ENCODE measurements at regions not wholly inside any gene's neighbourhood (a gene's known extent, or its start where the extent isn't known, plus 50 kb on each side); places are given as distances from the start of the nearest gene placed in this dataset.

GRCh38 chr5:167623354-167623753, 668.1 kb upstream of the WWC1 start:
- Histone ChIP-seq H3K4me3 (ENCODE audit: low read length in 2 of 2) (no peak overlapping the region), H3K27me3 (ENCODE audit: control insufficient read depth in 1 of 2, insufficient read depth in 2 of 2, low read length in 2 of 2) (no peaks in the 10 kb centered on the region), H3K36me3 (ENCODE audit: control insufficient read depth in 2 of 2, insufficient read depth in 2 of 2, low read length in 2 of 2) (no peaks in the 10 kb centered on the region), H3K4me1 (ENCODE audit: control insufficient read depth, insufficient read depth, low read length) (no peaks in the 10 kb centered on the region), H3K9me3 (ENCODE audit: control insufficient read depth in 2 of 2, low read length in 2 of 2) (no peaks in the 10 kb centered on the region), H3K27ac (ENCODE audit: low read length) (no peak overlapping the region), H3K9ac (ENCODE audit: low read length in 2 of 2) (no peak overlapping the region)

- Histone ChIP-seq H3K4me3 (ENCODE audit: low read length in 2 of 2) (no peak overlapping the region), H3K27me3 (ENCODE audit: control insufficient read depth in 1 of 2, insufficient read depth in 2 of 2, low read length in 2 of 2) (no peaks in the 10 kb centered on the region), H3K9ac (ENCODE audit: low read length in 2 of 2) (no peak overlapping the region), H3K36me3 (ENCODE audit: control insufficient read depth in 2 of 2, insufficient read depth in 2 of 2, low read length in 2 of 2) (no peaks in the 10 kb centered on the region), H3K27ac (ENCODE audit: low read length) (no peak overlapping the region), H3K4me1 (ENCODE audit: control insufficient read depth, insufficient read depth, low read length) (no peaks in the 10 kb centered on the region), H3K9me3 (ENCODE audit: control insufficient read depth in 2 of 2, low read length in 2 of 2) (no peaks in the 10 kb centered on the region)
Measured at GRCh38 chr5:167624053-167624452, 667.4 kb upstream of the WWC1 start.

- Histone ChIP-seq H3K9me3 (ENCODE audit: control insufficient read depth in 2 of 2, low read length in 2 of 2) (peaks cover 0 to 2% of the 10 kb centered on the region in 2 donors), H3K4me3 (ENCODE audit: low read length in 2 of 2) (no peak overlapping the region), H3K4me1 (ENCODE audit: control insufficient read depth, insufficient read depth, low read length) (no peaks in the 10 kb centered on the region), H3K27ac (ENCODE audit: low read length) (no peak overlapping the region), H3K36me3 (ENCODE audit: control insufficient read depth in 2 of 2, insufficient read depth in 2 of 2, low read length in 2 of 2) (no peaks in the 10 kb centered on the region), H3K9ac (ENCODE audit: low read length in 2 of 2) (no peak overlapping the region), H3K27me3 (ENCODE audit: control insufficient read depth in 1 of 2, insufficient read depth in 2 of 2, low read length in 2 of 2) (no peaks in the 10 kb centered on the region)
Measured at GRCh38 chr5:167626341-167627123, 664.9 kb upstream of the WWC1 start.

GRCh38 chr5:167629634-167630033, 661.8 kb upstream of the WWC1 start:
- H3K9ac ChIP-seq (ENCODE audit: low read length in 2 of 2), result no peak overlapping the region
- peaks cover 0 to 2% of the 10 kb centered on the region in 2 donors for H3K9me3 ChIP-seq (ENCODE audit: control insufficient read depth in 2 of 2, low read length in 2 of 2)
- H3K27me3 ChIP-seq (ENCODE audit: control insufficient read depth in 1 of 2, insufficient read depth in 2 of 2, low read length in 2 of 2), result no peaks in the 10 kb centered on the region

DNA sequence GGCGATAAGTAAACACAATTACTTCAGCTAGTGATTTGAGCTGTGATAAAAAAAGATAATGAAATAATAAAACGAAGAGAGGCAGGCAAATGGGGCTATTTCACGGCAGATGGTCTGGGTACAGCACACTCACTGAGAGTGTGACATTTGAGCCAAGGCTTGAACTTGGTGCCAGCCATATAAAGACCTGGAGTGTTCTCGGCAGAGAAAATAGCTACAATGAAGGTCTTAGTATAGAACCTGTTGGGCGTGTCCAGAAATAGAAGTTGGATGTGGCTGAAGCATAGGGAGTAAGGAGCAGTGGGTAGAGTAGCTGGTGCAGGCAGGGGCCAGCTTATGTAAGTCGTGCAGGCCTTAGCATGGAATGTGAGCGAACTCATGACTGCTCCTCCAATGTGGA, 660.3 kb upstream of the WWC1 start:
- Histone ChIP-seq H3K36me3 (ENCODE audit: control insufficient read depth in 2 of 2, insufficient read depth in 2 of 2, low read length in 2 of 2) (no peaks in the 10 kb centered on the region), H3K27me3 (ENCODE audit: control insufficient read depth in 1 of 2, insufficient read depth in 2 of 2, low read length in 2 of 2) (no peaks in the 10 kb centered on the region), H3K4me3 (ENCODE audit: low read length in 2 of 2) (no peak overlapping the region), H3K4me1 (ENCODE audit: control insufficient read depth, insufficient read depth, low read length) (no peaks in the 10 kb centered on the region), H3K9me3 (ENCODE audit: control insufficient read depth in 2 of 2, low read length in 2 of 2) (peaks cover 0 to 2% of the 10 kb centered on the region in 2 donors), H3K27ac (ENCODE audit: low read length) (no peak overlapping the region), H3K9ac (ENCODE audit: low read length in 2 of 2) (no peak overlapping the region)

More at GRCh38 chr5:167629634-167630033, 661.8 kb upstream of the WWC1 start:
- H3K4me3 ChIP-seq (ENCODE audit: low read length in 2 of 2), result no peak overlapping the region
- H3K36me3 ChIP-seq (ENCODE audit: control insufficient read depth in 2 of 2, insufficient read depth in 2 of 2, low read length in 2 of 2), result no peaks in the 10 kb centered on the region
- no peaks in the 10 kb centered on the region for H3K4me1 ChIP-seq (ENCODE audit: control insufficient read depth, insufficient read depth, low read length)
- H3K27ac ChIP-seq (ENCODE audit: low read length), result no peak overlapping the region

- Histone ChIP-seq H3K4me1 (ENCODE audit: control insufficient read depth, insufficient read depth, low read length) (no peaks in the 10 kb centered on the region), H3K4me3 (ENCODE audit: low read length in 2 of 2) (no peak overlapping the region), H3K9ac (ENCODE audit: low read length in 2 of 2) (no peak overlapping the region), H3K9me3 (ENCODE audit: control insufficient read depth in 2 of 2, low read length in 2 of 2) (peaks cover 0 to 2% of the 10 kb centered on the region in 2 donors), H3K27ac (ENCODE audit: low read length) (no peak overlapping the region), H3K36me3 (ENCODE audit: control insufficient read depth in 2 of 2, insufficient read depth in 2 of 2, low read length in 2 of 2) (no peaks in the 10 kb centered on the region), H3K27me3 (ENCODE audit: control insufficient read depth in 1 of 2, insufficient read depth in 2 of 2, low read length in 2 of 2) (no peaks in the 10 kb centered on the region)
Measured at GRCh38 chr5:167633114-167633513, 658.3 kb upstream of the WWC1 start.

DNA sequence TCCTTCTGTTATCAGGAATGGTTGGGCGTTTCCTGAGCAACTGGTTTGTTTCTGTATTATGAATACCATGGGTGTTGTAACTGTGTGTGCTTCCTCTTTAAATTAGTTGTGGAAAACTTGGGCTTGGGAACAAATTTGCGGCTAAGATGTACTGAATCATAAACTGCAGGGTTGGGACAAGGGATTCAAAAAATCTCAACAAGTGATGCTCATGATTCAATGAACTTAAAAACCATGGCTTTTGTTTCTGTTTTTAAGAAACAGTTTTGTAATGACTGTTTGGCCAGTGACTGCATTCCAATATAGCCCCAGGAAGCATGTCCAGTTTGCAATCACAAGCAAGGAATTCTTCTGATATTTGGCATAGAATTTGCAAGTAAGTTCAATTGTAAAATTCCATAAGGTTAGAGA, 657.5 kb upstream of the WWC1 start:
- H3K27ac ChIP-seq (ENCODE audit: low read length), result no peak overlapping the region
- H3K9ac ChIP-seq (ENCODE audit: low read length in 2 of 2), result no peak overlapping the region
- H3K9me3 ChIP-seq (ENCODE audit: control insufficient read depth in 2 of 2, low read length in 2 of 2), result peaks cover 0 to 2% of the 10 kb centered on the region in 2 donors
- H3K4me3 ChIP-seq (ENCODE audit: low read length in 2 of 2), result no peak overlapping the region
- H3K27me3 ChIP-seq (ENCODE audit: control insufficient read depth in 1 of 2, insufficient read depth in 2 of 2, low read length in 2 of 2), result no peaks in the 10 kb centered on the region
- no peaks in the 10 kb centered on the region for H3K4me1 ChIP-seq (ENCODE audit: control insufficient read depth, insufficient read depth, low read length)
- no peaks in the 10 kb centered on the region for H3K36me3 ChIP-seq (ENCODE audit: control insufficient read depth in 2 of 2, insufficient read depth in 2 of 2, low read length in 2 of 2)

DNA sequence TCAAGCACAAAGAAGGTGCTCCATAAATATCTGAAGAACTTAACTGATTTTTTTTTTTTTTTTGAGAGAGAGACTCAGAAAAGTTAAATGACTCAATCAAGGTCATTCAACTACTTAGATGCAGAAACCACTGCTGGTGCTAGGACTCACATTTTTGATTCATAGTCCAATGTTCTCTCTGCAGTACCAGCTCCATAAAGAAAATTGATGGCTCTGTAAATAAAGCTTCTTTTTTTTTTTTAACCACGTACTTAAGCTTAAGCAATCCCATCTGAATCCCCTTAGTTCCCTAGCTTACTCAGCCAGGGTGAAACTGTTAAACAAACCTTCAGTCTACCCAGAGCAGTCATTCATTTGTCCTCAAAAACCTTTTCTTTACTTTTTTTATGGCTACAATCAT, 657.0 kb upstream of the WWC1 start:
- no peak overlapping the region for H3K9ac ChIP-seq (ENCODE audit: low read length in 2 of 2)
- H3K4me1 ChIP-seq (ENCODE audit: control insufficient read depth, insufficient read depth, low read length), result no peaks in the 10 kb centered on the region
- no peak overlapping the region for H3K27ac ChIP-seq (ENCODE audit: low read length)
- no peaks in the 10 kb centered on the region for H3K36me3 ChIP-seq (ENCODE audit: control insufficient read depth in 2 of 2, insufficient read depth in 2 of 2, low read length in 2 of 2)
- peaks cover 0 to 2% of the 10 kb centered on the region in 2 donors for H3K9me3 ChIP-seq (ENCODE audit: control insufficient read depth in 2 of 2, low read length in 2 of 2)
- H3K4me3 ChIP-seq (ENCODE audit: low read length in 2 of 2), result no peak overlapping the region
- no peaks in the 10 kb centered on the region for H3K27me3 ChIP-seq (ENCODE audit: control insufficient read depth in 1 of 2, insufficient read depth in 2 of 2, low read length in 2 of 2)

DNA sequence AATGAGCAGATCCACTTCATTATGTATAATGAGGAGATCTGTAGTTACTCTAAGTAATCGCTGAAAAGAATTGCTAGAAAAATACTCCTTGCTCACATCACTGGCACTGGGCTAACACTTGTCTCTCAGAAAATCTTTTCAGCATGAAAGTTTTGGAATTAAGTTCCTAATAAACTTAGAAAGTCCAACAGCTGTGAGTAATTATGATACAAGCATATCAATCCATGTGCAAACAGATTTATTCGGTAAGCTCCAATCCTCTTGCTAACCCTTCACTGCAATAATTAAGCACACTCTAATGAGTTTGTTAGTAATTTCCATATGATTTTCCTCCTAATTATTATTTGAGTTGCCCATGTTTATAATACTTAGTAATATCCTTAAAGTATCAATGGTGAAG, 652.6 kb upstream of the WWC1 start:
- no peak overlapping the region for H3K9ac ChIP-seq (ENCODE audit: low read length in 2 of 2)
- no peaks in the 10 kb centered on the region for H3K27me3 ChIP-seq (ENCODE audit: control insufficient read depth in 1 of 2, insufficient read depth in 2 of 2, low read length in 2 of 2)
- H3K9me3 ChIP-seq (ENCODE audit: control insufficient read depth in 2 of 2, low read length in 2 of 2), result no peaks in the 10 kb centered on the region
- H3K27ac ChIP-seq (ENCODE audit: low read length), result no peak overlapping the region
- H3K36me3 ChIP-seq (ENCODE audit: control insufficient read depth in 2 of 2, insufficient read depth in 2 of 2, low read length in 2 of 2), result no peaks in the 10 kb centered on the region
- no peaks in the 10 kb centered on the region for H3K4me1 ChIP-seq (ENCODE audit: control insufficient read depth, insufficient read depth, low read length)
- H3K4me3 ChIP-seq (ENCODE audit: low read length in 2 of 2), result no peak overlapping the region

- Histone ChIP-seq H3K27me3 (ENCODE audit: control insufficient read depth in 1 of 2, insufficient read depth in 2 of 2, low read length in 2 of 2) (no peaks in the 10 kb centered on the region), H3K9me3 (ENCODE audit: control insufficient read depth in 2 of 2, low read length in 2 of 2) (no peaks in the 10 kb centered on the region), H3K9ac (ENCODE audit: low read length in 2 of 2) (no peak overlapping the region), H3K4me1 (ENCODE audit: control insufficient read depth, insufficient read depth, low read length) (no peaks in the 10 kb centered on the region), H3K27ac (ENCODE audit: low read length) (no peak overlapping the region), H3K36me3 (ENCODE audit: control insufficient read depth in 2 of 2, insufficient read depth in 2 of 2, low read length in 2 of 2) (no peaks in the 10 kb centered on the region), H3K4me3 (ENCODE audit: low read length in 2 of 2) (no peak overlapping the region)
Measured at GRCh38 chr5:167639273-167639672, 652.2 kb upstream of the WWC1 start.

DNA sequence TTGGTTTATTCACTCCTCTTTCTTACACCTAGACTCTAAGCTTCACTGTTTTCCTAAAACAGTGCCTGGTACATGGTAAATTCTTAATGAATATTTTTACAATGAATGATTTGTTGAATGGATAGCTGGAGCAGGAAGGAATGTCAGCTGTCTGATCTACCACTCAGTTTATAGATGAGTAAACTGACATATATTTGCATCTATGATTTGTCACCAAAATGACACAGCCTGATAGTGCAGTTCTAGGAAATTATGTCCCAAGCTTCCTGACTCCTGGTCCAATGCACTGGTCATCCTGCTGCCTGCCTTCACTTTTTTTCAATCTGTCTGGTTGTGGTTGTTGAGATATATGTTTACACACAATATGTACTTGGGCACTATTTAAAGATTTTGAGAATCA, 651.7 kb upstream of the WWC1 start:
- H3K27me3 ChIP-seq (ENCODE audit: control insufficient read depth in 1 of 2, insufficient read depth in 2 of 2, low read length in 2 of 2), result no peaks in the 10 kb centered on the region
- no peaks in the 10 kb centered on the region for H3K4me1 ChIP-seq (ENCODE audit: control insufficient read depth, insufficient read depth, low read length)
- H3K9ac ChIP-seq (ENCODE audit: low read length in 2 of 2), result no peak overlapping the region
- no peaks in the 10 kb centered on the region for H3K9me3 ChIP-seq (ENCODE audit: control insufficient read depth in 2 of 2, low read length in 2 of 2)
- no peaks in the 10 kb centered on the region for H3K36me3 ChIP-seq (ENCODE audit: control insufficient read depth in 2 of 2, insufficient read depth in 2 of 2, low read length in 2 of 2)
- H3K4me3 ChIP-seq (ENCODE audit: low read length in 2 of 2), result no peak overlapping the region
- H3K27ac ChIP-seq (ENCODE audit: low read length), result no peak overlapping the region

All from stomach smooth muscle (tissue), 2 donors.